ENCODE measurements at regions not wholly inside any gene's neighbourhood (a gene's known extent, or its start where the extent isn't known, plus 50 kb on each side); places are given as distances from the start of the nearest gene placed in this dataset.

DNA sequence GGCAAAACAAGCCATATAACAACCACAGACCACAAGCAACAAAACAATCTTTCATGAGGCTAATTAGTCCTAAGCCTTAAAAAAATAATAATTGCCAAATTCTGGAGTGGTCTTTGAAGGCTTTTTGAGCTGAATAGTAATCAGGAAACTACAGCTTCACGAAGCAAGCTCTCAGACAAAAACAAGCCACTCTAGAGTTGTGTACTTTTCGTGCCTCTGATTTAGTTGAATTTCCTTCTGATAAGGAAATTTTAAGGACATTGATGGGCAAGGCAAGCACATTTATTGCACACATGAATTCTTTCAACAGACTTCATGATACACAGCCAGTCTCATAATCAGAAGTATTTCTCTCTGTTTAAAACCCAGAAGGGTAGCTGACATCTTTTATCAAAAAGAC is 130.8 kb upstream of the IRX3 start:
- DNase-seq = no peak
- intact Hi-C loops (cut with DNase I) = no loop called here

DNA sequence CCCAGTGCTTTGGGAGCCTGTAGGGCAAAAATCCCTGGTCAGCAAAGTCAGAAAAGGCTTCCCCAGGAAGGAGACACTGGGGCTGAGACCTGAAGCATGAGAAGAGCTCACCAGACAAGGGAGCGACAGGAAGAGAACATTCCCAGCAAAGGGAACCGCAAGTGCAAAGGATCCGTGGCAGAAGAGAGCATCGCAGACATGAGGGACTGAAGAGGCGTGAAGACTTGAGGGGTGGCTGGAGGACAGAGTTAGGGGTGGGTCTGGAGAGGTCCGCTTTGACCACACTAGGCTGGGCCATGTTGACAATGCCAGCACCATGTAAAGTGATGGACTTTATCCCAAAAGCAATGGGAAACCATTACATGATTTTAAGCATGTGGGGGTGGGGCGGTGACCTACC is 128.1 kb upstream of the IRX3 start:
- no peak for DNase-seq
- intact Hi-C loops (cut with DNase I) = no loop called here

DNA sequence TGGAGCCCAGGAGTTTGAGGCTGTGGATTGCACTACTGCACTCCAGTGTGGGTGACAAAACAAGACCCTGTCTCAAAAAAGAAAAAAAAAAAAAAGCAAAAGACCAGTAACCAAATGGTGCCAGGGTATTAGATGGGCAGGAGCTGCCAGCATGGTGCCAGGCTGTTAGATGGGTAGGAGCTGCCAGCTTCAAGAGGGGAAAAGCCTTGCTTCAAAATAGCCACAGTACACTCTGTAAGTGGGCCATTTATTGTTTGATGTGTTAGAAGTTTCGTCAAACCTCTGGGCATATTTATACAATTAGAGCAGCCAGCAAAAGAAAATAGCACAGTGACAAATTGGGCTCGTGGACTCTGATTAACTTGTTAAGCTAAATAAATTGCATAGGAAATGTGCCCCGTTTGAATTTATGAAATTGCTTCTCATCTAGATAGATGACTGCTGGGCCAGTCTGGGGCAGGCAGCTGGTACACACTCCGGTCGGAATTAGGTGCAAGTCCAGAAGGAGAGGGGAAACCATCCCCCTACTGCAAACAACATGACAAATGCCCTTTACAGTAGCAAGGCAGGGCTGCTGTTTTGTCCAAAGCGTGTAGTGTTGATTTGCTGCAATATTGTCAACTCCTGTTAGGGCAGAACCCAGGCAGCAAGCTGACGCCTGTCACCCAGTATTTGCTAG is 126.3 kb upstream of the IRX3 start:
- no peak for DNase-seq
- intact Hi-C loops (cut with DNase I) = no loop called here

DNA sequence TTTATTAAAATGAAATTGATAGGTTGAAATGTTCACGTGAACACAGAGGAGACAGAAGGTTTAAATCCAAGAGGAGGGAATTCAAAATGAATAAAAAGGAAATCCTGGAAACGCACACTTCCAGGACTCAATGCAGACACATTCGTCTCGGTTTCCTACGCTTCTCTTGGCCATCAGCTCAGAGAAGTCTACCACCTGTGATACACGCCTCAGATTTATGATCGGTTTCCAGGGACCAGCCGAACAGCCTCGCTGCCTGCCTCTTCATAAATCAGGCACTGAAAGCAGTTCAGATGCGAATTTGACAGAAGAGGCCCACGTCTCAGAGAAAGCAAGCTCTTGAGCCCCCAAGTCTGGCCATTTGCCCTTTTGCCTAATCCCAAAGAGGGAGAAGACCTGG is 125.5 kb upstream of the IRX3 start:
- intact Hi-C loops (cut with DNase I) = no loop called here
- DNase-seq = no peak

DNA sequence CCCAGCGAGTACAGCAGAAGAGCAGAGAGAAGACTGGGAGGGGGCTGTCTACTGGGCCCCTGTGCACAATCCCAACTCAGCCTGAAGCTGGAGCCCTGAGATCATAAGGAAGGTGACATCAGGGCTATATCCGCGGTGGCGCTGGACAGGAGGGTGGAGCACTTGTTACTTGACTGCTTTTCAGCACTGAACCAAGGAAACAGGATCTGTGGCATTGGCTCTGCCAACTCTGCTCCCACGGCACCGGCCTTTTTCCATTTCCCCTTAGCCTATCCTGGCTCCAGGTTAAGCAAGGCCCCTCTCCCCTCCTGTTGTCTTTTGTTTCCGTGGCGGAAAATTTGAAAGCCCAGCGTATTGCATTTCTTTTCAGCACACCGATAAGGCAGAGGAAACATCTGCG is 125.0 kb upstream of the IRX3 start:
- no peak for DNase-seq
- intact Hi-C loops (cut with DNase I) = no loop called here

DNA sequence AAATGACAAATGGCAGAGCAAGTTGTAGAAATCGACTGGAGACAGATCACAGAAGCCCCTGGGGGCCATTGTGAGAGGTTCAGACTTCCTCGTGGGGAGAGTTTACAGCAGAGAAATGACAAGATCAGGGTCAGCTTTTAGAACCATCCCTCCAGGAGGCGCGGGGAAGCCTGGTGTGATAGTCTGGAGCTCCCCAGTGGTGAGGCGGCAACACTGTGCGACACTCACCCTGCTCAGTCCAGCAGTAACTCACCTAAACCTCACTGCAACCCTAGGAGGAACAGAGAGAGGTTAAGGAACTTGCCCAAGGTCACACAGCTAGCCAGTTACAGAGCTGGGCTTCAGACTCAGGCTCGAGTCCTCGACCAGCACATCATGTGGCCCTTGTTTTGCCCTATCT is 123.4 kb upstream of the IRX3 start:
- intact Hi-C loops (cut with DNase I) = no loop called here

DNA sequence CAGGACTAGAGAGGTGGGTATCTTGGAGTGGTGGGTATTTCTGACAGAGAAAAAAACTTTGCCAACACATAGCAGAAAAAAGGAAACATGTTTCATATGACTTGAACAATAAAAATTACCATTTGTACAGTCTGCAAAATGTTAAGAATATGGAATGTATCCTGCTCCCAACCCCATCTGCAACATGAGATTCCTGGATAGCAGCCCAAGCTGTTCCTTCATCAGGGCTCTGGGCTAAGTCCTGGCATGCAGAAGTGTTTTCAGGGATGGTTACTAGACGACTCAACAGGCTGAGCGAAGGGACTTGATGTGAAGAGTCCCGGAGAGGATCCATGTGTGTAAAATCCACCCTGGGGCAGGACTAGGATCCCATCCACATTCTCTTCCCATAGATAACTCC is 121.0 kb upstream of the IRX3 start:
- no peak for DNase-seq
- intact Hi-C loops (cut with DNase I) = no loop called here

More for the DNA sequence above, 123.4 kb upstream of the IRX3 start:
- no peak for DNase-seq

DNA sequence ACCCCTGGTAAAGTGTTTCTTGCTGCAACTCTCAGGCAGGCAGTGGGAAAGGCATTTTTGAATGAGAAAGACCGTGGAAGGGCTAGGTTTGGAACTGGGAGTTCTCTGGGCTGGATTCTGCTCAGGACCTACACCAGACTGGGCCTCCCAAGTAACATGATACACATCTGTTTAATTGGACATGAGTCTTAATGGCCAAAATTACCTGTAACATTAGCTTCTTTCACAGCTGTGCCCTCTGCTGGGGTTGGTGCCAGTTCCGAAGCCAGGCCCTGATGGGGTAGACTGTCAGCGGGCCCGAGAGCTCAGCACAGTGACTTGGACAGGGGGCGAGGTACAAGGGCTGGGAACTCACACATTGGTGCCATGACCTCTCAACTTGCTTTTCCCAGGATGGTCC is 118.9 kb upstream of the IRX3 start:
- DNase-seq = no peak
- intact Hi-C loops (cut with DNase I) = no loop called here

DNA sequence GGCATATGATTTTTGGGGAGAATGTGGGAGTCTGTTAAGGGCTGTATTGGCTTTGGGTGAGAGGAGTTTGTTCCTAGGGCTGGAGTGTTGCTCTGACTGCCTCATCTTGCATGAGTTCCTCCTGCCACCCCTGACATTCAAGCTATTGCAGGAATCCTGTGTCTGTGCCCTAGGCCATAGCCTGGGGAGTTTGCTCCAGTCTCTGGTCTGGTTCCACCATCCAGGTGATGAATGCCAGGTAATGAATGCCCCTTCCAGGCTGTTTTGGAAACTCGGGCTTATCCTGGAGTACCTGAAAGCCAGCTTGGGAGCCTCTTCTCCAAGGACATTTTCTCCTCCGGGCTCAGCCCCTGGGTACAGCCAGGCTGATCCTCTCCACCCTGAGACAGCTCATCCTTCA is 117.0 kb upstream of the IRX3 start:
- intact Hi-C loops (cut with DNase I) = no loop called here

DNA sequence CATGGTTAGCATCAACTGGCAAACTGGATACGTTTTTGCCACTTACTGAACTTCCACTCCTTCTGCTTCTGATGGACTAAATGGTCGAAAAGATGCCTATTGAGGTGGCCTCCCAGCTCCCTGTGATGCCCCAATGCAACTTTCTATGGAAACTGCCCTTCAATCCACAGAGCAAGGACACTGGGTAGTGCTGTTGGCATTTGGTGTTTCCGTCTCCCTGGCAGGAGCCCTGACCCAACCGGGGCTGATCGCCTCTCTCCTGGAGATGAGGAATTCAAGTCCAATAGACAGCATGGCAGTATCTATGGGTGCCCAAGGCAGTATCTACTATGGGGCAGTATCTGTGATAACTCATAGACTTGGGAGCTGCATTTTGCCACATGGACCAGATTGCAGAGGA is 116.3 kb upstream of the IRX3 start:
- intact Hi-C loops (cut with DNase I) = no loop called here
- no peak for DNase-seq

More for the DNA sequence above, 117.0 kb upstream of the IRX3 start:
- DNase-seq = no peak

DNA sequence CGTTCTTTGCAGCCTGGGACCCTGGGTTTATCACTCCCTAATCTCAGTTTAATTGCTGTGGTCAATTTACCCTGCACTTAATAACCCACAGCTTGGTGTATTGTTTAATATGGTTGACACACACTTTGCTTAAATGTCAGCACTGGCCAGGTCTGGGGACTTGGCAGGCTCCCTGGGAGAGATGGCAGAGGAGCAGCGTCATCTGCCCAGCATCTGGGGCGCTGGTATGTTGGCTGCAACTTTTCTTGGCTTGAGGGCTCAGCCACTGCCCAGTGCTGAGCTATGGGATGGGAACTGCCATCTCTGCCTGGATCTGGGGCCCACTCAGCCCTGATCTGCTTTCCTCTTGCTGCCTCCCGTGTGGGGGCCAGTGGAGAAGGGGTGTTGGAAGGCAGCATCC is 115.7 kb upstream of the IRX3 start:
- no peak for DNase-seq
- intact Hi-C loops (cut with DNase I) = no loop called here

DNA sequence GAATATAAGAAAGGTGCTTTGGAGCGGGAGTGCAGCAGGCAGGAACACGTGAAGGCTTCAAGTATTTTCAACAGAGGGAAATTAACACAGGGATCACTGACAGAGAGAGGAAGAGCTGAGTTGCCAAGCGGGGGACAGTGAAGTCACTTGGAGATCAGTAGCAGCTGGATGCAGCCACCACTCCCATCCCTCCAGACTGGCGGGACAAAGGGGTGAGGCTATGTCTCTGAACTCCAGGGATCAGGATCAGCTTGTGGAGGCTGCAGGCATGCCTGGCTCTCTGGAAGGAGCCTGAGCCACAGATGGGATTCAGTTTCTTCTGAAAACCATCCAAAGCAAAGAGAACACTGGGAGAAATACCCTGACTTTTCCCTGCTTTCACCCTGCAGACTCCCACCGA is 113.7 kb upstream of the IRX3 start:
- DNase-seq = no peak
- intact Hi-C loops (cut with DNase I) = no loop called here

DNA sequence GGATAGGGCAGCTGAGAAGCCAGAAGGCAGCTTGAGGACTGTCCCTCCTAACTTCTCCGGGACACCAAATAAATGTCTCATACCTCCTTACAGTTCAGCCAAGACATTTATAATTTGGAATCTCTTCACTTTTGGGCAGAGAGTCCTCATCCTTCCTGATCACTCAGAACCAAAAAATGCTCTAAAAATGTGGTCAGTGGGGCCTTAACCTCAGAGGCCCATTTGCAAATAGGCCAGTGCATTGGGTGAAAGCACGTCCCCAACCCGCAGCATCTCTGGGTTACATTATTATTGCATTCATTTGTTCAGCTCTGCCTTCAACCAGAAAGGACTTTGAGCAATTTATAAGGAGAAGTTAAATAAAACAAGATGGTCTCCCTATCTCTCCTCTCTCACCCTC is 112.4 kb upstream of the IRX3 start:
- no peak for DNase-seq
- intact Hi-C loops (cut with DNase I) = no loop called here

DNA sequence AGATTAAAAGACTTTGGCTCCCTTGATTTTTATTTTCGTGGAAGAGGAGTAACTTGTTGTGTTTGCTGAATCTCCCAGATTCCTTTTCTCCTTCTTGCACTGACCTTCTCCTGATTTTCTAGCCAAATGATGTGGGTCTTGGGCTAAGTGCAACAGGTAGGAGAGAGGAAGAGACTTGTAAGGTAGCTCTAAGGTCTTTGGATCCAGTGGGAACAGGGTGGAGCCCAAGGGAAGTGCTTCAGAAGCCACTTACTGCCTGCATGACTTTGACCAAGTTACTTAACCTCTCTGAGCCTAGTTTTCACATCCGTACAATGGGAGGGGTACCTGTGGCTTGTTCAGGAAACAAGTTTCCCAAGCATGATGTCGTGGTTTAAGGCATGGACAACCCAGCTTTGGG is 111.3 kb upstream of the IRX3 start:
- intact Hi-C loops (cut with DNase I) = no loop called here
- no peak for DNase-seq

DNA sequence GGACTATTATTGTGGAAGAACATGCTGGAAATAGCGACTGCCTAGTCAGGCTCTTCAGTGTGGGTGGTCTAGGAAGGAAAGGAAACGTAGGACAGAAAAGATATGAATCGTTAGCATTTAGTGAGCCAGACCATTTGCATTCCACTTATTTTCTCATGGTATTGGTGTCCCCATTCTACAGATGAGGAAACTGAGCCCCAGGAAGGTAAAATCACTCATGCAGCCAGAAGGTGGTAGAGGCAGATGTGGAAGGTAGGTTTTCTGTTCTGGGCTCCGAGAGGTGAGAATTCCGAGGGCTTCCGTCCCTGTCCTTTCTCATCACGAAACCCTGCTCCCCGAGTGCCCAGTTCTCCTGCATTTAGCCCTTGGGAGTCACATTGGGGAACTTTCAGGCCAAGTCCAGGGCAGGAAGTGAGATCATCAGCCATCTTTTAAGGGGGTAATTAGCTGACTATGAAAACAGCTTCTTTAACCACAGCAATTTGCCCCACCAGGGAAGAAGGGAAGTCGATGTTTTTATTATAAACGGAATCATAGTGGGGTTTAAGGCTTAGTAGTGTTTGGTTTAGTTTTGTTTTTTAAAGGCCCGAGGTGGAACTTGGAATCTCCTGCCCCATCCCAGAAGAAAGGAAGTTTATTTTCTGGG is 110.7 kb upstream of the IRX3 start:
- no peak for DNase-seq

DNA sequence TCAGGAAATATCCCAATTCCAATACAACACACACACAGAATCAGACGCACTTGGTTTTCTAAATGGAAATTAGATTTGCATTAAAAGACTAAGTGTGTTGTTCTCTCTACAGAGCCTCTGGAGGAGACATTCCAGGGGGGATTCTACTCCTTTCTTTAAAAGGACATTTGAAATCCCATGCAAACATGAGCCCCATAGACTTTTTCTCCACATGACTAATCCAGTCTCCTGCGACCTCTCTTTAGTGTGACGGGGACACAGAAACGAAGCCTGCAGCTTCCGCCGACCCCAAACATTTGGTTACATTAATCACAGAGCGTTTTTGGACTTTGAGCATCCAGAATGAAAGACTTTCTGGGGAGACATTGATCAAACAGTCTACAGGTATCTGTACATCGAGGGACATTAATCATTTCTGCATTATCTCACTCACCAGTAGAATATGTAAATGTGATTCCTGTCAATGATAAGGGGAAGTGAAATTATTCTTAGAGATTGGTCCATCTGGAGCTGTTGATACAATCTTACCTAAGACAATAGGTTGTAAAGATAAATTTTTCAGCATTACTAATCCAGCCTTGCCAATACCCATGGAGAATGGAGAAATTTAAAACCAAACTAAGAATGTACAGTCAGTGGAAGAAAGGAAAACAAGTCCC is 103.4 kb upstream of the IRX3 start:
- intact Hi-C loops (cut with DNase I) = no loop called here
- no peak for DNase-seq

More for the DNA sequence above, 110.7 kb upstream of the IRX3 start:
- intact Hi-C loops (cut with DNase I) = no loop called here

DNA sequence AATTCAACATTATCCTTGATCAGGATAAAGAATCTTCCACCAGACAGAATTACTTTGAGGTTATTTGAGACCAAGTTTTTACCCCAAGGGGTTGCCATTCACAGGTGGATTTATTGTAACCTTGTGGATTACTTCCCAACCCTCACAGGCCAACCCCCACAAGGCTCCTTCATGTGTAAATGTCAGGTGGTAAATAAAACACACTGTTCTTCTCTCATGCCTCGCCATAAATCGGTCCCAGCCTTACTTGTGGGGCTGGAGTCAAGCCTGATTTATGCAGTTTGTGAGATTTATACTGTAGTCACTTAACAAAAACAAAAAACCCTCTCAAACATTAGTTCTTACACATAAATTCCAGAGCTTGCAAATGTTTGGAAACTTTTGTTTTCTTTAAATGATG is 98.6 kb upstream of the IRX3 start:
- intact Hi-C loops (cut with DNase I) = no loop called here
- DNase-seq = no peak

DNA sequence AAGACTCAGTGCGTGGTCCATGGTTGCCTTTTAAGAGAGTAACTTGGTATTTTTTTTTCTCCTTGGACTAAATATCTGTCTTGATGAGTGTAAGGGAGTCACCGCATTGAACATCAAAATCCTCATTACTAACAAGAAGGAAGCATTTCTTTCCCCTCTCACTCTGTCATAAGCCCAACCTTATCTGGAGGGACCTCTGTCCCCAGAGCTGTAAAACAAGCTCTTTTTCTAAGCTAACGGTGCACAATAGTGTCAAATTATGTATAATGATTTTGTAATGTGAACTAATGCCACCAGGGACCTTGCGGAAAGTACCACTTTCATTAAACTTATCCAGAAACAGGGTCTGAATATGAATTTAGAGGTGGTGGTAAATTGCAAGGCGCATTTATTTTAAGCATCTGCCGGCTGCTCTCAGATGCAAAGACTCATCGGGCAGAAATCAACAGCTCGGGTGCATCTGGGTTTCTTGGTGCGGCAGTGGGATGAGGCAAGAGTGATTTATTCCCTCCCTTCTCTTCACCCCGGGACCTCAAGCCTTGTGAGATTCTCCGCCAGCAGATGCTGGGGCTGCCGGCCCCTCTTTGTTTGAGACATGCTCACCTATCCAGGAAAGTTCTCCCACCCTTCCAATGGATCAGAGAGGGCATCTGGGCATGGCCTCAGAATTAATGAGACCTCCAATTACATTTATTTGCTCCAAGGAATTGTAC is 95.2 kb upstream of the IRX3 start:
- intact Hi-C loops (cut with DNase I) = no loop called here
- DNase-seq = no peak

DNA sequence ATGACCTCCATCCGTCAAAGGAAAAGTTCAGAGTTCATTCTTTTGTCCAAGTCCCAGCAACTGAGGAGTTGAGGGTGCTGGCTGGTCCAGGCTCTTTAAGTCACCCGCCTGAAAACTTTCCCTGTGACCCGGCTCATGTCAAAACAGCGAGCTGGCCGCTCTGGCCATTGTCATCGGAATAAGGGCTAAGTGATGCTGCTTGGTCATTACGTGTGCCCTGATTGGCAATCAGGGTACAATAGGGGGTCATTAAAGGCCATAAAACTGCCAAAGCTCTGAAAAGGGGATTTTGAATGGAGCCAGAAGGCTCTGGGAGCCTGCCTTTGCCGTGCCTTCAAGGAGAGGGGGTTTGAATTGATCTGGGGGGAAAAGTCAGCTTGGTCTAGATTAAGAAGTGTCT is 88.5 kb upstream of the IRX3 start:
- intact Hi-C loops (cut with DNase I) = no loop called here
- no peak for DNase-seq

All from head of caudate nucleus (tissue), 42 donors.